ENCODE measurements at regions not wholly inside any gene's neighbourhood (a gene's known extent, or its start where the extent isn't known, plus 50 kb on each side); places are given as distances from the start of the nearest gene placed in this dataset.

DNA sequence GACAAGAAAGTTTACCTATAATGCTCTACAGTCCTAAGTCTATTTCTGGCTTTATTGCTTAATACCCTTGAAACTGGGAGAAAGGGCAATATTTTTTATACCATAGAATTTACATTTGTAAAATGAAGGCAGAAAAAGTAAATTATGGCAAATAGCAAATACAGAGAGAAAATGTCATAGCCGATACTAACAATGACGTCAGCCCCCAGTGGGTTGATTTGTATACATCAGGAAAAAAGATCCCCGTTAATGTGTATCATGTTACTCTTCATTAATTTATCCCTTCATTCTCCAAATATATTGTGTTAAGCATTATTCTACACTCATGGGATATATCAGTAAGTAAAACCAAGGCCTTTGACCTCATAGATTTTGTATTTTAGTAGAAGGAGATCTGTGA lies 445.1 kb upstream of the SYT1 start:
- TF ChIP-seq, protein P1, sequence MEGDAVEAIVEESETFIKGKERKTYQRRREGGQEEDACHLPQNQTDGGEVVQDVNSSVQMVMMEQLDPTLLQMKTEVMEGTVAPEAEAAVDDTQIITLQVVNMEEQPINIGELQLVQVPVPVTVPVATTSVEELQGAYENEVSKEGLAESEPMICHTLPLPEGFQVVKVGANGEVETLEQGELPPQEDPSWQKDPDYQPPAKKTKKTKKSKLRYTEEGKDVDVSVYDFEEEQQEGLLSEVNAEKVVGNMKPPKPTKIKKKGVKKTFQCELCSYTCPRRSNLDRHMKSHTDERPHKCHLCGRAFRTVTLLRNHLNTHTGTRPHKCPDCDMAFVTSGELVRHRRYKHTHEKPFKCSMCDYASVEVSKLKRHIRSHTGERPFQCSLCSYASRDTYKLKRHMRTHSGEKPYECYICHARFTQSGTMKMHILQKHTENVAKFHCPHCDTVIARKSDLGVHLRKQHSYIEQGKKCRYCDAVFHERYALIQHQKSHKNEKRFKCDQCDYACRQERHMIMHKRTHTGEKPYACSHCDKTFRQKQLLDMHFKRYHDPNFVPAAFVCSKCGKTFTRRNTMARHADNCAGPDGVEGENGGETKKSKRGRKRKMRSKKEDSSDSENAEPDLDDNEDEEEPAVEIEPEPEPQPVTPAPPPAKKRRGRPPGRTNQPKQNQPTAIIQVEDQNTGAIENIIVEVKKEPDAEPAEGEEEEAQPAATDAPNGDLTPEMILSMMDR (IDR thresholded peaks at IDR 0.05): no peak
- TF ChIP-seq POLR2A (IDR thresholded peaks at IDR 0.05): no peak

All from suprapubic skin (tissue), 3 donors.